ENCODE measurements at regions not wholly inside any gene's neighbourhood (a gene's known extent, or its start where the extent isn't known, plus 50 kb on each side); places are given as distances from the start of the nearest gene placed in this dataset.

- TF ChIP-seq, protein P1, sequence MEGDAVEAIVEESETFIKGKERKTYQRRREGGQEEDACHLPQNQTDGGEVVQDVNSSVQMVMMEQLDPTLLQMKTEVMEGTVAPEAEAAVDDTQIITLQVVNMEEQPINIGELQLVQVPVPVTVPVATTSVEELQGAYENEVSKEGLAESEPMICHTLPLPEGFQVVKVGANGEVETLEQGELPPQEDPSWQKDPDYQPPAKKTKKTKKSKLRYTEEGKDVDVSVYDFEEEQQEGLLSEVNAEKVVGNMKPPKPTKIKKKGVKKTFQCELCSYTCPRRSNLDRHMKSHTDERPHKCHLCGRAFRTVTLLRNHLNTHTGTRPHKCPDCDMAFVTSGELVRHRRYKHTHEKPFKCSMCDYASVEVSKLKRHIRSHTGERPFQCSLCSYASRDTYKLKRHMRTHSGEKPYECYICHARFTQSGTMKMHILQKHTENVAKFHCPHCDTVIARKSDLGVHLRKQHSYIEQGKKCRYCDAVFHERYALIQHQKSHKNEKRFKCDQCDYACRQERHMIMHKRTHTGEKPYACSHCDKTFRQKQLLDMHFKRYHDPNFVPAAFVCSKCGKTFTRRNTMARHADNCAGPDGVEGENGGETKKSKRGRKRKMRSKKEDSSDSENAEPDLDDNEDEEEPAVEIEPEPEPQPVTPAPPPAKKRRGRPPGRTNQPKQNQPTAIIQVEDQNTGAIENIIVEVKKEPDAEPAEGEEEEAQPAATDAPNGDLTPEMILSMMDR (IDR thresholded peaks at IDR 0.05; ENCODE audit: extremely low read depth in 1 of 2, insufficient read depth in 1 of 2, low read depth in 1 of 2, low read length in 2 of 2): no peak
- TF ChIP-seq JUN (IDR thresholded peaks at IDR 0.05; ENCODE audit: borderline replicate concordance, insufficient read depth, insufficient read length, low read depth) (no peak), POLR2AphosphoS5 (IDR thresholded peaks at IDR 0.05; ENCODE audit: insufficient read depth, low read depth, low read length) (no peak), POLR2A (IDR thresholded peaks at IDR 0.05; ENCODE audit: low read depth, low read length) (no peak), EZH2 (IDR thresholded peaks at IDR 0.05; ENCODE audit: borderline replicate concordance, low read depth, low read length, severe bottlenecking) (no peak), MAX (IDR thresholded peaks at IDR 0.05; ENCODE audit: insufficient read depth, insufficient read length) (no peak), FOS (IDR thresholded peaks at IDR 0.05; ENCODE audit: borderline replicate concordance, insufficient read depth, low read length) (no peak)
Observed at GRCh38 chr1:238451781-238452310, 561.1 kb upstream of the ZP4 start.

Data from endothelial cell of umbilical vein (primary cell).